ENCODE measurements at regions not wholly inside any gene's neighbourhood (a gene's known extent, or its start where the extent isn't known, plus 50 kb on each side); places are given as distances from the start of the nearest gene placed in this dataset.

- POLR2A ChIA-PET = no interaction called here
- Mint-ChIP-seq H3K9me3 (no peaks in the 10 kb centered on the region), H3K36me3 (no peaks in the 10 kb centered on the region), H3K4me3 (no peak overlapping the region), H3K27me3 (no peaks in the 10 kb centered on the region), H3K4me1 (ENCODE audit: low read depth) (no peaks in the 10 kb centered on the region), H3K27ac (no peak overlapping the region)
- no peak for DNase-seq
- CTCF ChIA-PET = no interaction called here
- intact Hi-C loops (cut with micrococcal nuclease) = no loop called here
Observed at GRCh38 chr2:217448860-217449259, 553.9 kb downstream of the TNS1 start.

GRCh38 chr2:217445723-217446122 is 557.1 kb downstream of the TNS1 start:
- CTCF ChIA-PET = no interaction called here
- DNase-seq = no peak
- Mint-ChIP-seq H3K27me3 (no peaks in the 10 kb centered on the region), H3K36me3 (no peaks in the 10 kb centered on the region), H3K4me1 (ENCODE audit: low read depth) (no peaks in the 10 kb centered on the region), H3K27ac (no peak overlapping the region), H3K4me3 (no peak overlapping the region), H3K9me3 (no peaks in the 10 kb centered on the region)
- POLR2A ChIA-PET = no interaction called here
- intact Hi-C loops (cut with micrococcal nuclease) = no loop called here

GRCh38 chr2:217444932-217445331 is 557.9 kb downstream of the TNS1 start:
- Mint-ChIP-seq H3K27me3 (no peaks in the 10 kb centered on the region), H3K4me1 (ENCODE audit: low read depth) (no peaks in the 10 kb centered on the region), H3K4me3 (no peak overlapping the region), H3K36me3 (no peaks in the 10 kb centered on the region), H3K9me3 (no peaks in the 10 kb centered on the region), H3K27ac (no peak overlapping the region)
- intact Hi-C loops (cut with micrococcal nuclease) = no loop called here
- ChIA-PET POLR2A (no interaction called here), CTCF (no interaction called here)
- DNase-seq = no peak

- Mint-ChIP-seq H3K9me3 (no peaks in the 10 kb centered on the region), H3K27ac (no peak overlapping the region), H3K4me1 (ENCODE audit: low read depth) (no peaks in the 10 kb centered on the region), H3K36me3 (no peaks in the 10 kb centered on the region), H3K27me3 (no peaks in the 10 kb centered on the region), H3K4me3 (no peak overlapping the region)
- intact Hi-C loops (cut with micrococcal nuclease) = no loop called here
- POLR2A ChIA-PET = no interaction called here
- CTCF ChIA-PET = no interaction called here
- no peak for DNase-seq
Observed at GRCh38 chr2:217444509-217444908, 558.3 kb downstream of the TNS1 start.

GRCh38 chr2:217443601-217444000 is 559.2 kb downstream of the TNS1 start:
- DNase-seq = no peak
- intact Hi-C loops (cut with micrococcal nuclease) = no loop called here
- Mint-ChIP-seq H3K36me3 (no peaks in the 10 kb centered on the region), H3K9me3 (no peaks in the 10 kb centered on the region), H3K4me3 (no peak overlapping the region), H3K27ac (no peak overlapping the region), H3K27me3 (no peaks in the 10 kb centered on the region), H3K4me1 (ENCODE audit: low read depth) (no peaks in the 10 kb centered on the region)
- ChIA-PET CTCF (no interaction called here), POLR2A (no interaction called here)

GRCh38 chr2:217440000-217440399 is 562.8 kb downstream of the TNS1 start:
- Mint-ChIP-seq H3K4me3 (no peak overlapping the region), H3K9me3 (no peaks in the 10 kb centered on the region), H3K27me3 (no peaks in the 10 kb centered on the region), H3K27ac (no peak overlapping the region), H3K4me1 (ENCODE audit: low read depth) (no peaks in the 10 kb centered on the region), H3K36me3 (no peaks in the 10 kb centered on the region)
- POLR2A ChIA-PET = no interaction called here
- no peak for DNase-seq
- CTCF ChIA-PET = no interaction called here
- intact Hi-C loops (cut with micrococcal nuclease) = no loop called here

- Mint-ChIP-seq H3K27ac (no peak overlapping the region), H3K4me1 (ENCODE audit: low read depth) (no peaks in the 10 kb centered on the region), H3K9me3 (no peaks in the 10 kb centered on the region), H3K27me3 (no peaks in the 10 kb centered on the region), H3K36me3 (no peaks in the 10 kb centered on the region), H3K4me3 (no peak overlapping the region)
- ChIA-PET CTCF (no interaction called here), POLR2A (no interaction called here)
- no peak for DNase-seq
- intact Hi-C loops (cut with micrococcal nuclease) = no loop called here
Observed at GRCh38 chr2:217438821-217439220, 564.0 kb downstream of the TNS1 start.

GRCh38 chr2:217438136-217438535 is 564.7 kb downstream of the TNS1 start:
- no peak for DNase-seq
- Mint-ChIP-seq H3K27ac (no peak overlapping the region), H3K4me3 (no peak overlapping the region), H3K27me3 (no peaks in the 10 kb centered on the region), H3K4me1 (ENCODE audit: low read depth) (no peaks in the 10 kb centered on the region), H3K9me3 (no peaks in the 10 kb centered on the region), H3K36me3 (no peaks in the 10 kb centered on the region)
- intact Hi-C loops (cut with micrococcal nuclease) = no loop called here
- ChIA-PET POLR2A (no interaction called here), CTCF (no interaction called here)

GRCh38 chr2:217437290-217437870 is 565.4 kb downstream of the TNS1 start:
- Mint-ChIP-seq H3K36me3 (no peaks in the 10 kb centered on the region), H3K9me3 (no peaks in the 10 kb centered on the region), H3K27ac (no peak overlapping the region), H3K4me1 (ENCODE audit: low read depth) (no peaks in the 10 kb centered on the region), H3K4me3 (no peak overlapping the region), H3K27me3 (no peaks in the 10 kb centered on the region)
- DNase-seq = no peak
- CTCF ChIA-PET = no interaction called here
- intact Hi-C loops (cut with micrococcal nuclease) = no loop called here
- POLR2A ChIA-PET = no interaction called here

GRCh38 chr2:217436386-217436785 is 566.4 kb downstream of the TNS1 start:
- no peaks in the 10 kb centered on the region for H3K9me3 Mint-ChIP-seq
- CTCF ChIA-PET = no interaction called here
- POLR2A ChIA-PET = no interaction called here
- no peak overlapping the region for H3K4me3 Mint-ChIP-seq
- no peaks in the 10 kb centered on the region for H3K27me3 Mint-ChIP-seq
- no peak overlapping the region for H3K27ac Mint-ChIP-seq
- H3K4me1 Mint-ChIP-seq (ENCODE audit: low read depth) = no peaks in the 10 kb centered on the region
- DNase-seq = no peak
- H3K36me3 Mint-ChIP-seq = peaks cover 3% of the 10 kb centered on the region
- intact Hi-C loops (cut with micrococcal nuclease) = no loop called here

GRCh38 chr2:217434180-217434975 is 568.4 kb downstream of the TNS1 start:
- peak; percentile 11 for DNase-seq
- no peaks in the 10 kb centered on the region for H3K27me3 Mint-ChIP-seq
- CTCF ChIA-PET = no interaction called here
- H3K4me3 Mint-ChIP-seq = no peak overlapping the region
- POLR2A ChIA-PET = no interaction called here
- H3K9me3 Mint-ChIP-seq = no peaks in the 10 kb centered on the region
- intact Hi-C loops (cut with micrococcal nuclease) = no loop called here
- no peaks in the 10 kb centered on the region for H3K4me1 Mint-ChIP-seq (ENCODE audit: low read depth)
- H3K36me3 Mint-ChIP-seq = peaks cover 3% of the 10 kb centered on the region
- no peak overlapping the region for H3K27ac Mint-ChIP-seq

GRCh38 chr2:217433522-217433921 is 569.3 kb downstream of the TNS1 start:
- CTCF ChIA-PET = no interaction called here
- intact Hi-C loops (cut with micrococcal nuclease) = no loop called here
- H3K9me3 Mint-ChIP-seq = no peaks in the 10 kb centered on the region
- DNase-seq = no peak
- peaks cover 3% of the 10 kb centered on the region for H3K36me3 Mint-ChIP-seq
- H3K4me3 Mint-ChIP-seq = no peak overlapping the region
- POLR2A ChIA-PET = no interaction called here
- no peak overlapping the region for H3K27ac Mint-ChIP-seq
- no peaks in the 10 kb centered on the region for H3K4me1 Mint-ChIP-seq (ENCODE audit: low read depth)
- no peaks in the 10 kb centered on the region for H3K27me3 Mint-ChIP-seq

- peaks cover 3% of the 10 kb centered on the region for H3K36me3 Mint-ChIP-seq
Observed at GRCh38 chr2:217431577-217432269, 571.1 kb downstream of the TNS1 start.

More at GRCh38 chr2:217431577-217432269, 571.1 kb downstream of the TNS1 start:
- intact Hi-C loops (cut with micrococcal nuclease) = no loop called here
- Mint-ChIP-seq H3K4me3 (no peak overlapping the region), H3K9me3 (no peaks in the 10 kb centered on the region), H3K27ac (no peak overlapping the region), H3K27me3 (no peaks in the 10 kb centered on the region), H3K4me1 (ENCODE audit: low read depth) (no peaks in the 10 kb centered on the region)
- no peak for DNase-seq
- POLR2A ChIA-PET = no interaction called here
- CTCF ChIA-PET = no interaction called here

Measured in activated CD4-positive, alpha-beta memory T cell treated with anti-CD3 and anti-CD28 coated beads for 36 hours (primary cell).